K562 (cell line): ENCODE measurements at regions not wholly inside any gene's neighbourhood (a gene's known extent, or its start where the extent isn't known, plus 50 kb on each side); places are given as distances from the start of the nearest gene placed in this dataset.

ENCODE experiments used
- ARID2 ChIP-seq: fragments of 450-650 bp; IDR thresholded peaks from 2 replicates; pipeline ENCODE4 v1.6.1; 2017; ENCODE audit warnings: antibody characterized with exemption, mild to moderate bottlenecking
- CCAR2 ChIP-seq: fragments of 200-400 bp; formaldehyde crosslinking; IDR thresholded peaks from 2 replicates; pipeline ENCODE4 v1.6.1; 2017; ENCODE audit warnings: mild to moderate bottlenecking, low read depth, low read length
- CHD4 ChIP-seq: fragments of 200-600 bp; sonication (generic); IDR thresholded peaks from 3 replicates; pipeline ENCODE4 v1.6.1; 2012; ENCODE audit warnings: low read depth, mild to moderate bottlenecking, mixed read lengths, low read length, inconsistent platforms; ENCODE audit not compliant: insufficient read depth, insufficient replicate concordance, poor library complexity, severe bottlenecking
- CREB3L1 ChIP-seq: fragments of 450-650 bp; IDR thresholded peaks from 2 replicates; pipeline ENCODE4 v1.6.1; 2014; ENCODE audit warnings: low read depth, mild to moderate bottlenecking, moderate library complexity, borderline replicate concordance
- HSF4 ChIP-seq: fragments of 250-450 bp; sonication (Bioruptor Pico); IDR thresholded peaks from 2 replicates; pipeline ENCODE4 v2.1.2; 2022; ENCODE audit warnings: mild to moderate bottlenecking, moderate library complexity, borderline replicate concordance
- KDM1A ChIP-seq, 2 experiments: fragments of 450-650 bp; IDR thresholded peaks; 2 replicates each; pipeline ENCODE4 v1.6.1; 2016; ENCODE audit warnings: mild to moderate bottlenecking in 2 of 2
- KDM5B ChIP-seq: fragments of 200-600 bp; sonication (generic); IDR thresholded peaks from 2 replicates; pipeline ENCODE4 v1.6.1; 2012; ENCODE audit warnings: low read depth, mild to moderate bottlenecking, moderate library complexity, low read length, control low read depth, inconsistent platforms; ENCODE audit not compliant: insufficient replicate concordance
- KLF6 ChIP-seq: fragments of 250-450 bp; sonication (Bioruptor Pico); IDR thresholded peaks from 2 replicates; pipeline ENCODE4 v1.4.0; 2020; ENCODE audit warnings: mild to moderate bottlenecking, moderate library complexity, borderline replicate concordance
- LEF1 ChIP-seq: fragments of 450-650 bp; IDR thresholded peaks from 2 replicates; pipeline ENCODE4 v1.6.1; 2016; ENCODE audit warnings: mild to moderate bottlenecking
- MCM5 ChIP-seq: fragments of 450-650 bp; IDR thresholded peaks from 2 replicates; pipeline ENCODE4 v1.6.1; 2016; ENCODE audit warnings: low read depth
- NCOA1 ChIP-seq: fragments of 450-650 bp; IDR thresholded peaks from 2 replicates; pipeline ENCODE4 v1.6.1; 2016; ENCODE audit warnings: low read depth
- NEUROD1 ChIP-seq: fragments of 150-350 bp; IDR thresholded peaks from 2 replicates; pipeline ENCODE4 v1.6.1; 2014; ENCODE audit warnings: borderline replicate concordance, low read length, low read depth; ENCODE audit not compliant: partially characterized antibody
- TBL1XR1 ChIP-seq, 2 experiments: IDR thresholded peaks; 2 replicates each; pipeline ENCODE4 v1.6.1; 2012; ENCODE audit warnings: improper control_type of control experiment in 2 of 2, low read length in 2 of 2, mild to moderate bottlenecking in 1 of 2
- TCF7L2 ChIP-seq: fragments of 150-350 bp; IDR thresholded peaks from 2 replicates; pipeline ENCODE4 v1.6.1; 2016; ENCODE audit warnings: low read depth, mild to moderate bottlenecking, low read length, moderate library complexity
- USF2 ChIP-seq: sonication (generic); formaldehyde crosslinking; IDR thresholded peaks from 2 replicates; pipeline ENCODE4 v1.5.0; 2020; ENCODE audit warnings: missing genetic modification reagents
- ZBTB1 ChIP-seq: sonication (generic); formaldehyde crosslinking; IDR thresholded peaks from 2 replicates; pipeline ENCODE4 v1.8.1; 2023; ENCODE audit warnings: missing genetic modification reagents, low read depth, mild to moderate bottlenecking, borderline replicate concordance
- ZBTB12 ChIP-seq: fragments of 250-450 bp; sonication (Bioruptor Pico); IDR thresholded peaks from 2 replicates; pipeline ENCODE4 v1.4.0; 2020
- ZNF134 ChIP-seq: fragments of 250-450 bp; sonication (Bioruptor Pico); conservative IDR thresholded peaks from 2 replicates; pipeline ENCODE4 v1.4.0; 2020
- ZNF696 ChIP-seq: fragments of 250-450 bp; sonication (Bioruptor Pico); conservative IDR thresholded peaks from 2 replicates; pipeline ENCODE4 v1.4.0; 2020; ENCODE audit warnings: mild to moderate bottlenecking, moderate library complexity
- ZNF830 ChIP-seq: fragments of 250-450 bp; sonication (Bioruptor Pico); IDR thresholded peaks from 2 replicates; pipeline ENCODE4 v1.5.0; 2021; ENCODE audit warnings: mild to moderate bottlenecking
- ZZZ3 ChIP-seq: fragments of 450-650 bp; IDR thresholded peaks from 2 replicates; pipeline ENCODE4 v1.6.1; 2016; ENCODE audit warnings: antibody characterized with exemption, mild to moderate bottlenecking, moderate library complexity
- TF ChIP-seq, protein P1 (sequence below): fragments of 450-650 bp; formaldehyde crosslinking; IDR thresholded peaks from 2 replicates; pipeline ENCODE4 v1.4.0; 2022; ENCODE audit warnings: missing genetic modification characterization
- TF ChIP-seq, protein P2 (sequence below): fragments of 250-450 bp; sonication (Bioruptor Pico); IDR thresholded peaks from 2 replicates; pipeline ENCODE4 v1.8.0; 2021; ENCODE audit warnings: borderline replicate concordance, mild to moderate bottlenecking, moderate library complexity; ENCODE audit not compliant: poor library complexity, severe bottlenecking

GRCh38 chr1:244302876-244303609 lies 148.7 kb downstream of the ADSS2 start (continued):
- TF ChIP-seq CCAR2 (no peak), USF2 (peak; percentile 65), NEUROD1 (peak; percentile 82), TCF7L2 (no peak), KLF6 (peak; percentile 55), KDM1A (IDR thresholded peaks at IDR 0.05) (peak; percentile 71 to 91; a peak in 3 of 4 replicates), MCM5 (no peak), NCOA1 (peak; percentile 94), CHD4 (no peak), KDM5B (peak; percentile 32), ZNF830 (CRISPR knock-in tag) (peak; percentile 94), ZBTB12 (CRISPR knock-in tag) (peak; percentile 52; the same call in 1 of the 2 replicates), LEF1 (peak; percentile 93), TBL1XR1 (IDR thresholded peaks at IDR 0.05; ENCODE audit: low read length in 2 of 2) (peak in 1 of 2 experiments; percentile 91; a peak in 3 of 4 replicates), ARID2 (no peak; the same call in 1 of the 2 replicates), CREB3L1 (peak; percentile 64; the same call in 1 of the 2 replicates), HSF4 (CRISPR knock-in tag) (peak; percentile 92), ZNF134 (CRISPR knock-in tag) (peak; percentile 97), ZBTB1 (CRISPR knock-in tag) (no peak; the same call in 1 of the 2 replicates), ZNF696 (no peak), ZZZ3 (no peak)
- TF ChIP-seq, protein P1, sequence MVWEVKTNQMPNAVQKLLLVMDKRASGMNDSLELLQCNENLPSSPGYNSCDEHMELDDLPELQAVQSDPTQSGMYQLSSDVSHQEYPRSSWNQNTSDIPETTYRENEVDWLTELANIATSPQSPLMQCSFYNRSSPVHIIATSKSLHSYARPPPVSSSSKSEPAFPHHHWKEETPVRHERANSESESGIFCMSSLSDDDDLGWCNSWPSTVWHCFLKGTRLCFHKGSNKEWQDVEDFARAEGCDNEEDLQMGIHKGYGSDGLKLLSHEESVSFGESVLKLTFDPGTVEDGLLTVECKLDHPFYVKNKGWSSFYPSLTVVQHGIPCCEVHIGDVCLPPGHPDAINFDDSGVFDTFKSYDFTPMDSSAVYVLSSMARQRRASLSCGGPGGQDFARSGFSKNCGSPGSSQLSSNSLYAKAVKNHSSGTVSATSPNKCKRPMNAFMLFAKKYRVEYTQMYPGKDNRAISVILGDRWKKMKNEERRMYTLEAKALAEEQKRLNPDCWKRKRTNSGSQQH (CRISPR knock-in tag): no peak; the same call in 1 of the 2 replicates
- TF ChIP-seq, protein P2, sequence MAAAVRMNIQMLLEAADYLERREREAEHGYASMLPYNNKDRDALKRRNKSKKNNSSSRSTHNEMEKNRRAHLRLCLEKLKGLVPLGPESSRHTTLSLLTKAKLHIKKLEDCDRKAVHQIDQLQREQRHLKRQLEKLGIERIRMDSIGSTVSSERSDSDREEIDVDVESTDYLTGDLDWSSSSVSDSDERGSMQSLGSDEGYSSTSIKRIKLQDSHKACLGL (CRISPR knock-in tag): peak; percentile 40
